HepG2 (cell line): ENCODE measurements at regions not wholly inside any gene's neighbourhood (a gene's known extent, or its start where the extent isn't known, plus 50 kb on each side); places are given as distances from the start of the nearest gene placed in this dataset.

Experiments used
- ATAC-seq: fragments of 200-7000 bp; cut with Tn5 transposase; 3 replicates; pipeline ENCODE4 v1.9.1; 2020; ENCODE audit warnings: mild to moderate bottlenecking, moderate library complexity
- BruUV-seq: library from RNA; stranded (reverse); fragments of 400-500 nt; replicated peaks from 2 replicates; lab custom pipeline; 2021; lab: Mats Ljungman, UMichigan
- CTCF ChIA-PET: fragments of 300-600 bp; formaldehyde crosslinking; extraction: SDS; loops from one replicate; lab custom pipeline; 2021; ENCODE audit warnings: low total read pairs, inconsistent platforms, low intra/inter-chr PET ratio; lab: Yijun Ruan, JAX
- POLR2A ChIA-PET: fragments of 350-600 bp; sonication (Branson Sonifier 250); formaldehyde crosslinking; loops from one replicate; lab custom pipeline; 2020; ENCODE audit warnings: antibody characterized with exemption, inconsistent platforms; lab: Yijun Ruan, JAX
- DNase-seq: peaks from one replicate; pipeline ENCODE4 v3.0.0-alpha.2; 2015; ENCODE audit warnings: low spot score
- FAIRE-seq: peaks from 3 replicates; lab custom pipeline; 2011; peaks lifted over from hg19 to GRCh38; lab: Jason Lieb, UNC
- H2AFZ ChIP-seq: one replicate; pipeline ENCODE4 v1.6.1; 2011; ENCODE audit warnings: low read length, inconsistent platforms
- H3K27ac ChIP-seq: fragments of 300-600 bp; 3 replicates; pipeline ENCODE4 v1.8.0; 2011; ENCODE audit warnings: mixed run types, mild to moderate bottlenecking, mixed read lengths, low read length, inconsistent platforms; ENCODE audit not compliant: insufficient read depth; ENCODE audit errors: extremely low read length
- H3K27me3 ChIP-seq, 2 experiments: fragments of 200-600 bp in 1 of 2; 2 replicates in 1 of 2; 3 replicates in 1 of 2; pipeline versions ENCODE4 v1.6.0 to v1.8.0; 2011; ENCODE audit warnings: low read length in 2 of 2, mild to moderate bottlenecking in 2 of 2, moderate library complexity in 2 of 2, inconsistent platforms in 1 of 2; ENCODE audit not compliant: insufficient read depth in 2 of 2, control insufficient read depth in 1 of 2
- H3K36me3 ChIP-seq, 2 experiments: fragments of 200-600 bp in 1 of 2; replicated peaks in 1 of 2; 2 replicates in 1 of 2; 3 replicates in 1 of 2; pipeline versions ENCODE4 v1.5.1 to v1.8.0; 2011; ENCODE audit warnings: low read length in 2 of 2, inconsistent platforms in 1 of 2; ENCODE audit not compliant: insufficient read depth in 2 of 2, control insufficient read depth in 1 of 2
- H3K4me1 ChIP-seq: 2 replicates; pipeline ENCODE4 v1.5.1; 2012; ENCODE audit warnings: low read length, inconsistent platforms; ENCODE audit not compliant: insufficient read depth
- H3K4me2 ChIP-seq: 2 replicates; pipeline ENCODE4 v1.6.0; 2011; ENCODE audit warnings: low read depth, low read length, inconsistent platforms
- H3K4me3 ChIP-seq, 3 experiments: fragments of 200-600 bp in 1 of 3; sonication (generic), shearing (Covaris generic) in 1 of 3; replicated peaks in 1 of 3; 2 replicates each; pipeline ENCODE4 v1.5.1; 2011 to 2016; ENCODE audit warnings: low read length in 3 of 3, inconsistent platforms in 2 of 3, low read depth in 2 of 3, mild to moderate bottlenecking in 2 of 3, control low read depth in 1 of 3, mixed read lengths in 1 of 3; ENCODE audit not compliant: insufficient read depth in 1 of 3
- H3K79me2 ChIP-seq: one replicate; pipeline ENCODE4 v1.6.1; 2011; ENCODE audit warnings: low read length, inconsistent platforms; ENCODE audit not compliant: insufficient read depth
- H3K9ac ChIP-seq: 2 replicates; pipeline ENCODE4 v1.6.0; 2011; ENCODE audit warnings: mild to moderate bottlenecking, low read depth, low read length, inconsistent platforms; ENCODE audit not compliant: insufficient read depth
- H3K9me3 ChIP-seq: 2 replicates; pipeline ENCODE4 v1.5.1; 2012; ENCODE audit warnings: mild to moderate bottlenecking, low read length
- H4K20me1 ChIP-seq: 2 replicates; pipeline ENCODE4 v1.6.0; 2011; ENCODE audit warnings: inconsistent platforms, mild to moderate bottlenecking, low read length, moderate library complexity; ENCODE audit not compliant: insufficient read depth
- GLI4 ChIP-seq: sonication (generic); formaldehyde crosslinking; IDR thresholded peaks from 2 replicates; pipeline ENCODE4 v1.5.1; 2020; ENCODE audit warnings: missing genetic modification reagents, mild to moderate bottlenecking, moderate library complexity, borderline replicate concordance
- PITX1 ChIP-seq: sonication (generic); formaldehyde crosslinking; IDR thresholded peaks from 2 replicates; pipeline ENCODE4 v1.5.1; 2020; ENCODE audit warnings: mild to moderate bottlenecking, missing genetic modification reagents
- PRMT3 ChIP-seq: sonication (generic); formaldehyde crosslinking; IDR thresholded peaks from 2 replicates; pipeline ENCODE4 v1.8.1; 2022; ENCODE audit warnings: low read depth, mild to moderate bottlenecking, moderate library complexity, missing genetic modification reagents, borderline replicate concordance
- SOX6 ChIP-seq, 2 experiments: fragments of 450-650 bp in 1 of 2; sonication (generic) in 1 of 2; formaldehyde crosslinking in 1 of 2; IDR thresholded peaks; 2 replicates each; pipeline versions ENCODE4 v1.4.0 to v1.6.1; 2017 to 2020; ENCODE audit warnings: antibody characterized with exemption in 1 of 2, mild to moderate bottlenecking in 1 of 2, missing genetic modification reagents in 1 of 2
- ZNF331 ChIP-seq: sonication (generic); formaldehyde crosslinking; IDR thresholded peaks from 2 replicates; pipeline ENCODE4 v1.4.0; 2020; ENCODE audit warnings: missing genetic modification reagents
- ZNF761 ChIP-seq: sonication (generic); formaldehyde crosslinking; conservative IDR thresholded peaks from 2 replicates; pipeline ENCODE4 v1.4.0; 2020; ENCODE audit warnings: mild to moderate bottlenecking, missing genetic modification reagents
- ZNF773 ChIP-seq: sonication (generic); formaldehyde crosslinking; IDR thresholded peaks from 2 replicates; pipeline ENCODE4 v1.4.0; 2020; ENCODE audit warnings: missing genetic modification reagents, borderline replicate concordance
- ZNF841 ChIP-seq: sonication (generic); formaldehyde crosslinking; IDR thresholded peaks from 2 replicates; pipeline ENCODE4 v1.8.1; 2023; ENCODE audit warnings: missing genetic modification reagents, borderline replicate concordance
- ZNF850 ChIP-seq: sonication (generic); formaldehyde crosslinking; conservative IDR thresholded peaks from 2 replicates; pipeline ENCODE4 v1.9.0; 2021; ENCODE audit warnings: mild to moderate bottlenecking, missing genetic modification reagents
- WGBS: methylation state at CpG from one replicate; pipeline ENCODE4 v1.1.6; 2017; ENCODE audit warnings: low lambda C conversion rate; 5-methylcytosine and 5-hydroxymethylcytosine counted together
- in situ Hi-C: cut with HindIII; loops from 2 replicates; pipeline ENCODE4 v1.10.0; 2017; ENCODE audit warnings: low pct_unique_long_range_greater_than_20kb; ENCODE audit not compliant: extremely low pct_ligation_motif_present
- intact Hi-C: fragments of 100-400 bp; cut with micrococcal nuclease; formaldehyde crosslinking; loops from one replicate; pipeline ENCODE4 v1.10.0; 2022; ENCODE audit not compliant: unreplicated experiment

- ATAC-seq: no peak
- Histone ChIP-seq H3K79me2 (no peaks in the 10 kb centered on the region), H3K4me1 (no peaks in the 10 kb centered on the region), H2AFZ (no peak overlapping the region), H3K9ac (no peak overlapping the region), H3K9me3 (peaks cover 11% of the 10 kb centered on the region; the same call in 1 of the 2 replicates), H3K4me3 (no peak overlapping the region), H3K27ac (no peak overlapping the region), H3K4me2 (no peak overlapping the region), H3K36me3 (no peaks in the 10 kb centered on the region), H4K20me1 (no peaks in the 10 kb centered on the region), H3K27me3 (no peaks in the 10 kb centered on the region)
- ChIA-PET POLR2A (no interaction called here), CTCF (no interaction called here)
- FAIRE-seq: no peak
- peak; percentile 68; the same call in 1 of the 2 replicates for TF ChIP-seq ZNF331 (CRISPR knock-in tag)
- TF ChIP-seq GLI4 (CRISPR knock-in tag): no peak
- in situ Hi-C loops: no loop called here
- BruUV-seq: no TSS peak
- no peak for DNase-seq
- intact Hi-C loops: no loop called here
- WGBS: 3% methylated on average over 2 of the region's 2 CpGs
Measured at GRCh38 chr10:2858452-2858851, 208.9 kb upstream of the PFKP start.

- no peaks in the 10 kb centered on the region for H3K36me3 ChIP-seq
- DNase-seq: no peak
- H3K4me1 ChIP-seq: no peaks in the 10 kb centered on the region
- H3K9ac ChIP-seq: no peak overlapping the region
- under 1% methylated on average over 6 of the region's 6 CpGs for WGBS
- no peak overlapping the region for H3K27ac ChIP-seq
- peaks cover 11% of the 10 kb centered on the region; the same call in 1 of the 2 replicates for H3K9me3 ChIP-seq
- ChIA-PET CTCF (no interaction called here), POLR2A (no interaction called here)
- no peak overlapping the region for H3K4me2 ChIP-seq
- ATAC-seq: no peak
- no peaks in the 10 kb centered on the region; a peak in 1 of 5 replicates for H3K27me3 ChIP-seq
- TF ChIP-seq ZNF761 (CRISPR knock-in tag) (no peak), ZNF850 (CRISPR knock-in tag) (no peak), PITX1 (no peak), PRMT3 (no peak), ZNF841 (no peak), SOX6 (IDR thresholded peaks at IDR 0.05) (no peak), SOX6 (CRISPR knock-in tag; IDR thresholded peaks at IDR 0.05) (no peak), ZNF773 (CRISPR knock-in tag) (no peak)
- no peaks in the 10 kb centered on the region for H3K79me2 ChIP-seq
- in situ Hi-C loops (no loop called here), intact Hi-C loops (no loop called here)
- H4K20me1 ChIP-seq: no peaks in the 10 kb centered on the region
- H3K4me3 ChIP-seq: no peak overlapping the region
- H2AFZ ChIP-seq: no peak overlapping the region
- BruUV-seq: no TSS peak
- FAIRE-seq: no peak
Measured at GRCh38 chr10:2856598-2856997, 210.8 kb upstream of the PFKP start.
